SK-N-SH (cell line): ENCODE measurements at regions not wholly inside any gene's neighbourhood (a gene's known extent, or its start where the extent isn't known, plus 50 kb on each side); places are given as distances from the start of the nearest gene placed in this dataset.

ENCODE experiments used
- CTCF ChIA-PET: fragments of 300-600, 350-600 bp; formaldehyde crosslinking; extraction: SDS; loops from one replicate; lab custom pipeline; 2021; lab: Yijun Ruan, JAX
- POLR2A ChIA-PET: fragments of 350-600 bp; sonication (Branson Sonifier 250); formaldehyde crosslinking; extraction: SDS; loops from one replicate; lab custom pipeline; 2020; ENCODE audit warnings: antibody characterized with exemption, inconsistent platforms; lab: Yijun Ruan, JAX
- DNase-seq: peaks from one replicate; pipeline ENCODE4 v3.0.0; 2012
- H2AFZ ChIP-seq: fragments of 200-600 bp; sonication (generic); 2 replicates; pipeline ENCODE4 v1.8.1; 2016; ENCODE audit warnings: antibody characterized with exemption, mild to moderate bottlenecking, low read depth
- H3F3A ChIP-seq: fragments of 200-600 bp; sonication (generic); replicated peaks from 2 replicates; pipeline ENCODE3; 2016; ENCODE audit warnings: antibody characterized with exemption, mild to moderate bottlenecking; ENCODE audit not compliant: insufficient read depth
- H3K27ac ChIP-seq, 2 experiments: fragments of 200-500 bp in 1 of 2; fragments of 200-600 bp in 1 of 2; sonication (Bioruptor generic) in 1 of 2; sonication (generic), shearing (Covaris generic) in 1 of 2; 2 replicates each; pipeline versions ENCODE4 v1.5.1 to v1.6.1; 2014 to 2016; ENCODE audit warnings: low read depth in 2 of 2, inconsistent platforms in 1 of 2, low read length in 1 of 2, mild to moderate bottlenecking in 1 of 2, mixed read lengths in 1 of 2
- H3K27me3 ChIP-seq: fragments of 200-600 bp; sonication (generic), shearing (Covaris generic); 2 replicates; pipeline ENCODE4 v1.6.1; 2016; ENCODE audit warnings: mixed run types; ENCODE audit not compliant: insufficient read depth
- H3K36me3 ChIP-seq, 2 experiments: fragments of 200-500 bp in 1 of 2; fragments of 200-600 bp in 1 of 2; sonication (Bioruptor generic) in 1 of 2; sonication (generic) in 1 of 2; replicated peaks in 1 of 2; 2 replicates each; pipeline versions ENCODE3 to v1.5.1; 2014 to 2016; ENCODE audit warnings: low read length in 1 of 2, mild to moderate bottlenecking in 1 of 2; ENCODE audit not compliant: insufficient read depth in 2 of 2, control insufficient read depth in 1 of 2
- H3K4me1 ChIP-seq, 2 experiments: fragments of 200-500 bp in 1 of 2; fragments of 200-600 bp in 1 of 2; sonication (Bioruptor generic) in 1 of 2; sonication (generic), shearing (Covaris generic) in 1 of 2; 2 replicates each; pipeline versions ENCODE4 v1.5.1 to v1.6.1; 2014 to 2016; ENCODE audit warnings: low read depth in 1 of 2, low read length in 1 of 2, mixed run types in 1 of 2; ENCODE audit not compliant: insufficient read depth in 2 of 2, control insufficient read depth in 1 of 2
- H3K4me2 ChIP-seq: fragments of 200-600 bp; sonication (generic), shearing (Covaris generic); 2 replicates; pipeline ENCODE4 v1.6.1; 2017; ENCODE audit warnings: mixed run types
- H3K4me3 ChIP-seq, 2 experiments: fragments of 200-500 bp in 1 of 2; fragments of 200-600 bp in 1 of 2; sonication (Bioruptor generic) in 1 of 2; sonication (generic), shearing (Covaris generic) in 1 of 2; 2 replicates each; pipeline versions ENCODE4 v1.5.1 to v1.8.1; 2014 to 2016; ENCODE audit warnings: low read depth in 2 of 2, inconsistent platforms in 1 of 2, low read length in 1 of 2, mild to moderate bottlenecking in 1 of 2, mixed read lengths in 1 of 2, moderate library complexity in 1 of 2
- H3K79me2 ChIP-seq: fragments of 200-600 bp; sonication (generic); 2 replicates; pipeline ENCODE4 v1.8.1; 2017; ENCODE audit warnings: mild to moderate bottlenecking; ENCODE audit not compliant: insufficient read depth
- H3K9ac ChIP-seq: fragments of 200-600 bp; sonication (generic); 2 replicates; pipeline ENCODE4 v1.6.1; 2017; ENCODE audit warnings: mixed run types
- H3K9me2 ChIP-seq: fragments of 200-600 bp; sonication (generic); 2 replicates; pipeline ENCODE4 v1.6.1; 2017; ENCODE audit warnings: mixed run types
- H3K9me3 ChIP-seq: fragments of 200-600 bp; sonication (generic); 2 replicates; pipeline ENCODE4 v1.6.1; 2017; ENCODE audit warnings: mixed run types, mild to moderate bottlenecking, moderate library complexity
- H4K20me1 ChIP-seq: fragments of 200-600 bp; sonication (generic); 2 replicates; pipeline ENCODE4 v1.6.1; 2017; ENCODE audit warnings: mild to moderate bottlenecking, mixed run types; ENCODE audit not compliant: insufficient read depth
- CHD2 ChIP-seq: fragments of 150-350 bp; IDR thresholded peaks from 2 replicates; pipeline ENCODE4 v1.6.1; 2018; ENCODE audit warnings: low read length; ENCODE audit not compliant: partially characterized antibody
- ELF1 ChIP-seq: IDR thresholded peaks from 2 replicates; pipeline ENCODE4 v1.4.0; 2012
- EP300 ChIP-seq, 2 experiments: IDR thresholded peaks; 2 replicates each; pipeline versions ENCODE4 v1.4.0 to v1.6.1; 2012; ENCODE audit warnings: borderline replicate concordance in 1 of 2, low read depth in 1 of 2, low read length in 1 of 2
- FOSL2 ChIP-seq: IDR thresholded peaks from 2 replicates; pipeline ENCODE4 v1.4.0; 2012; ENCODE audit warnings: low read depth, mild to moderate bottlenecking, moderate library complexity, borderline replicate concordance
- FOXJ3 ChIP-seq: sonication (generic); formaldehyde crosslinking; IDR thresholded peaks from 2 replicates; pipeline ENCODE4 v1.5.1; 2020; ENCODE audit warnings: mild to moderate bottlenecking, missing genetic modification reagents
- MEF2A ChIP-seq: IDR thresholded peaks from 2 replicates; pipeline ENCODE4 v1.4.0; 2012; ENCODE audit warnings: low read depth, borderline replicate concordance
- PBX3 ChIP-seq: IDR thresholded peaks from 2 replicates; pipeline ENCODE4; 2012
- RAD21 ChIP-seq: IDR thresholded peaks from 2 replicates; pipeline ENCODE4 v1.6.1; 2012; ENCODE audit warnings: mild to moderate bottlenecking, low read length
- RCOR1 ChIP-seq: fragments of 150-350 bp; IDR thresholded peaks from 2 replicates; pipeline ENCODE4 v1.6.1; 2017; ENCODE audit warnings: antibody characterized with exemption, low read length
- RFX5 ChIP-seq: IDR thresholded peaks from 2 replicates; pipeline ENCODE4 v1.6.1; 2012; ENCODE audit warnings: mild to moderate bottlenecking, improper control_type of control experiment, low read length
- RXRA ChIP-seq: IDR thresholded peaks from 2 replicates; pipeline ENCODE4 v1.4.0; 2012; ENCODE audit warnings: low read depth, mild to moderate bottlenecking, borderline replicate concordance
- TAF1 ChIP-seq: IDR thresholded peaks from 2 replicates; pipeline ENCODE4 v1.6.1; 2012; ENCODE audit warnings: low read depth, mild to moderate bottlenecking, low read length, moderate library complexity, borderline replicate concordance
- TEAD4 ChIP-seq: IDR thresholded peaks from 2 replicates; pipeline ENCODE4 v1.4.0; 2012; ENCODE audit warnings: mild to moderate bottlenecking, borderline replicate concordance; ENCODE audit not compliant: insufficient read depth
- USF2 ChIP-seq: fragments of 150-350 bp; IDR thresholded peaks from 2 replicates; pipeline ENCODE4 v1.6.1; 2017; ENCODE audit warnings: antibody characterized with exemption, low read length, low read depth, borderline replicate concordance
- YY1 ChIP-seq: IDR thresholded peaks from 2 replicates; pipeline ENCODE4 v1.4.0; 2012; ENCODE audit warnings: low read depth, mild to moderate bottlenecking
- WGBS: methylation state at CpG from one replicate; pipeline ENCODE4 v1.1.6; 2017; ENCODE audit warnings: low lambda C conversion rate; 5-methylcytosine and 5-hydroxymethylcytosine counted together
- TF ChIP-seq, protein P1 (sequence below): IDR thresholded peaks from 2 replicates; pipeline ENCODE4 v1.4.0; 2012; ENCODE audit warnings: low read depth
- TF ChIP-seq, protein P2 (sequence below): IDR thresholded peaks from 2 replicates; pipeline ENCODE4 v1.4.0; 2012; ENCODE audit warnings: low read depth, borderline replicate concordance
- TF ChIP-seq, protein P3 (sequence below): IDR thresholded peaks from 2 replicates; pipeline ENCODE4 v1.4.0; 2012; ENCODE audit warnings: low read depth, borderline replicate concordance
- TF ChIP-seq, protein P4 (sequence below): IDR thresholded peaks from 2 replicates; pipeline ENCODE4 v1.6.1; 2012; ENCODE audit warnings: mild to moderate bottlenecking, low read depth, low read length, moderate library complexity

DNA sequence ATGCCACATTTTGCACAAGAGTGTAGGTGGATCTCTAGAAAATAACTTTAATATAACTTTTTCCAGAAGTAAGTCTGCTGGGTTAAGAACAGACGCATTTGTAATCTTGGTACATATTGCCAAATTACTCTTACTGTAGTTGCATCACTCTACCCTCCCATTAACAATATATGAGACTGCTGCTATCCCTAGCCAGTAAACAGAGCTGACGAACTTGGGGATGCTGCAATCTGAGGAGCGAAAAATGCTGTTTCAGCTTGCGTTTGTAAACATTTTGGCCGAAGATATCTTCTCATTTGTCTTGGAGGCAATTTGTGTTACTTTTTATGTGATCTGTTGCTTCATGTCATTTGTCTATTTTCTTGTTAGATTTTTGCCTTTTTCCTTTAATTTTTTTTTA, 1482.8 kb downstream of the OLFM4 start:
- Histone ChIP-seq H3K27me3 (no peaks in the 10 kb centered on the region), H3K9ac (no peak overlapping the region), H3F3A (no peaks in the 10 kb centered on the region), H3K4me3 (no peak overlapping the region), H3K9me2 (no peaks in the 10 kb centered on the region), H3K4me2 (no peak overlapping the region), H2AFZ (no peak overlapping the region), H3K4me1 (no peaks in the 10 kb centered on the region), H3K27ac (no peak overlapping the region), H3K36me3 (no peaks in the 10 kb centered on the region), H3K9me3 (no peaks in the 10 kb centered on the region), H4K20me1 (no peaks in the 10 kb centered on the region), H3K79me2 (no peaks in the 10 kb centered on the region)
- TF ChIP-seq EP300 (IDR thresholded peaks at IDR 0.05; ENCODE audit: borderline replicate concordance in 1 of 2, low read depth in 1 of 2, low read length in 1 of 2) (no peak), ELF1 (no peak), FOXJ3 (CRISPR knock-in tag) (no peak), MEF2A (no peak), FOSL2 (no peak), RXRA (no peak), PBX3 (no peak), TAF1 (no peak), TEAD4 (no peak), CHD2 (no peak), USF2 (no peak), RCOR1 (no peak), RFX5 (no peak), YY1 (no peak), RAD21 (no peak)
- TF ChIP-seq, protein P1, sequence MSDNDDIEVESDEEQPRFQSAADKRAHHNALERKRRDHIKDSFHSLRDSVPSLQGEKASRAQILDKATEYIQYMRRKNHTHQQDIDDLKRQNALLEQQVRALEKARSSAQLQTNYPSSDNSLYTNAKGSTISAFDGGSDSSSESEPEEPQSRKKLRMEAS, result no peak
- TF ChIP-seq, protein P2, sequence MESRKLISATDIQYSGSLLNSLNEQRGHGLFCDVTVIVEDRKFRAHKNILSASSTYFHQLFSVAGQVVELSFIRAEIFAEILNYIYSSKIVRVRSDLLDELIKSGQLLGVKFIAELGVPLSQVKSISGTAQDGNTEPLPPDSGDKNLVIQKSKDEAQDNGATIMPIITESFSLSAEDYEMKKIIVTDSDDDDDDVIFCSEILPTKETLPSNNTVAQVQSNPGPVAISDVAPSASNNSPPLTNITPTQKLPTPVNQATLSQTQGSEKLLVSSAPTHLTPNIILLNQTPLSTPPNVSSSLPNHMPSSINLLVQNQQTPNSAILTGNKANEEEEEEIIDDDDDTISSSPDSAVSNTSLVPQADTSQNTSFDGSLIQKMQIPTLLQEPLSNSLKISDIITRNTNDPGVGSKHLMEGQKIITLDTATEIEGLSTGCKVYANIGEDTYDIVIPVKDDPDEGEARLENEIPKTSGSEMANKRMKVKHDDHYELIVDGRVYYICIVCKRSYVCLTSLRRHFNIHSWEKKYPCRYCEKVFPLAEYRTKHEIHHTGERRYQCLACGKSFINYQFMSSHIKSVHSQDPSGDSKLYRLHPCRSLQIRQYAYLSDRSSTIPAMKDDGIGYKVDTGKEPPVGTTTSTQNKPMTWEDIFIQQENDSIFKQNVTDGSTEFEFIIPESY, result no peak
- TF ChIP-seq, protein P3, sequence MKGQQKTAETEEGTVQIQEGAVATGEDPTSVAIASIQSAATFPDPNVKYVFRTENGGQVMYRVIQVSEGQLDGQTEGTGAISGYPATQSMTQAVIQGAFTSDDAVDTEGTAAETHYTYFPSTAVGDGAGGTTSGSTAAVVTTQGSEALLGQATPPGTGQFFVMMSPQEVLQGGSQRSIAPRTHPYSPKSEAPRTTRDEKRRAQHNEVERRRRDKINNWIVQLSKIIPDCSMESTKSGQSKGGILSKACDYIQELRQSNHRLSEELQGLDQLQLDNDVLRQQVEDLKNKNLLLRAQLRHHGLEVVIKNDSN, result no peak
- TF ChIP-seq, protein P4, sequence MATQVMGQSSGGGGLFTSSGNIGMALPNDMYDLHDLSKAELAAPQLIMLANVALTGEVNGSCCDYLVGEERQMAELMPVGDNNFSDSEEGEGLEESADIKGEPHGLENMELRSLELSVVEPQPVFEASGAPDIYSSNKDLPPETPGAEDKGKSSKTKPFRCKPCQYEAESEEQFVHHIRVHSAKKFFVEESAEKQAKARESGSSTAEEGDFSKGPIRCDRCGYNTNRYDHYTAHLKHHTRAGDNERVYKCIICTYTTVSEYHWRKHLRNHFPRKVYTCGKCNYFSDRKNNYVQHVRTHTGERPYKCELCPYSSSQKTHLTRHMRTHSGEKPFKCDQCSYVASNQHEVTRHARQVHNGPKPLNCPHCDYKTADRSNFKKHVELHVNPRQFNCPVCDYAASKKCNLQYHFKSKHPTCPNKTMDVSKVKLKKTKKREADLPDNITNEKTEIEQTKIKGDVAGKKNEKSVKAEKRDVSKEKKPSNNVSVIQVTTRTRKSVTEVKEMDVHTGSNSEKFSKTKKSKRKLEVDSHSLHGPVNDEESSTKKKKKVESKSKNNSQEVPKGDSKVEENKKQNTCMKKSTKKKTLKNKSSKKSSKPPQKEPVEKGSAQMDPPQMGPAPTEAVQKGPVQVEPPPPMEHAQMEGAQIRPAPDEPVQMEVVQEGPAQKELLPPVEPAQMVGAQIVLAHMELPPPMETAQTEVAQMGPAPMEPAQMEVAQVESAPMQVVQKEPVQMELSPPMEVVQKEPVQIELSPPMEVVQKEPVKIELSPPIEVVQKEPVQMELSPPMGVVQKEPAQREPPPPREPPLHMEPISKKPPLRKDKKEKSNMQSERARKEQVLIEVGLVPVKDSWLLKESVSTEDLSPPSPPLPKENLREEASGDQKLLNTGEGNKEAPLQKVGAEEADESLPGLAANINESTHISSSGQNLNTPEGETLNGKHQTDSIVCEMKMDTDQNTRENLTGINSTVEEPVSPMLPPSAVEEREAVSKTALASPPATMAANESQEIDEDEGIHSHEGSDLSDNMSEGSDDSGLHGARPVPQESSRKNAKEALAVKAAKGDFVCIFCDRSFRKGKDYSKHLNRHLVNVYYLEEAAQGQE, result no peak
- 10% methylated on average over 5 of the region's 5 CpGs for WGBS
- no peak for DNase-seq
- CTCF ChIA-PET, result no interaction called here
- POLR2A ChIA-PET, result no interaction called here
